ENCODE measurements at regions not wholly inside any gene's neighbourhood (a gene's known extent, or its start where the extent isn't known, plus 50 kb on each side); places are given as distances from the start of the nearest gene placed in this dataset.

- H3K9me3 Mint-ChIP-seq = no peaks in the 10 kb centered on the region
- H3K4me1 Mint-ChIP-seq = no peaks in the 10 kb centered on the region
- no peaks in the 10 kb centered on the region for H3K36me3 Mint-ChIP-seq (ENCODE audit: low read depth)
- no peak overlapping the region for H3K27ac Mint-ChIP-seq (ENCODE audit: unreplicated experiment)
- TF ChIP-seq, protein P1, sequence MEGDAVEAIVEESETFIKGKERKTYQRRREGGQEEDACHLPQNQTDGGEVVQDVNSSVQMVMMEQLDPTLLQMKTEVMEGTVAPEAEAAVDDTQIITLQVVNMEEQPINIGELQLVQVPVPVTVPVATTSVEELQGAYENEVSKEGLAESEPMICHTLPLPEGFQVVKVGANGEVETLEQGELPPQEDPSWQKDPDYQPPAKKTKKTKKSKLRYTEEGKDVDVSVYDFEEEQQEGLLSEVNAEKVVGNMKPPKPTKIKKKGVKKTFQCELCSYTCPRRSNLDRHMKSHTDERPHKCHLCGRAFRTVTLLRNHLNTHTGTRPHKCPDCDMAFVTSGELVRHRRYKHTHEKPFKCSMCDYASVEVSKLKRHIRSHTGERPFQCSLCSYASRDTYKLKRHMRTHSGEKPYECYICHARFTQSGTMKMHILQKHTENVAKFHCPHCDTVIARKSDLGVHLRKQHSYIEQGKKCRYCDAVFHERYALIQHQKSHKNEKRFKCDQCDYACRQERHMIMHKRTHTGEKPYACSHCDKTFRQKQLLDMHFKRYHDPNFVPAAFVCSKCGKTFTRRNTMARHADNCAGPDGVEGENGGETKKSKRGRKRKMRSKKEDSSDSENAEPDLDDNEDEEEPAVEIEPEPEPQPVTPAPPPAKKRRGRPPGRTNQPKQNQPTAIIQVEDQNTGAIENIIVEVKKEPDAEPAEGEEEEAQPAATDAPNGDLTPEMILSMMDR (conservative IDR thresholded peaks at IDR 0.05) = no peak
- no peak overlapping the region for H3K4me3 Mint-ChIP-seq
- no peak for DNase-seq (ENCODE audit: low read depth, low spot score)
- no peaks in the 10 kb centered on the region for H3K27me3 Mint-ChIP-seq (ENCODE audit: low read depth)
Observed at GRCh38 chr4:136920092-136920881, 612.0 kb downstream of the PCDH18 start.

DNA sequence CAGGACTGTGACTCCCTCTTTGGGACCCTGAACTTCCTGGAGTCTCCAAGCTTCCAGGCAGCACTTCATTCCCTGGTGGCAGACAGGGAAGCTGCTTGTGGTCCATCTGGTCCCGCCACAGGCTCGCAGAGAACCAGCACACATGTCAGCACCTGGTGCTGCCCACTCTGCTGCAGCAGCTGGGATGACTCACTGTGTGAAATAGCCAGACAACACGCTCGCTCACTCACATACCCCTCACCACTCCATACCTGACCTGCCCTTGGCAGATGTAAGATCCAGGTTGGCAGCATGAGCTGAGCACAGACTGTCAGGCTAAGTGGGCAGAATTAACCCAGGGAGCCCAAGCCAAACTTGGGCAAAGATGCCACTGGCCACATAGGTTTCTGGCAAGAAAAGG is 613.5 kb downstream of the PCDH18 start:
- Mint-ChIP-seq H3K36me3 (ENCODE audit: low read depth) (no peaks in the 10 kb centered on the region), H3K4me1 (no peaks in the 10 kb centered on the region), H3K9me3 (no peaks in the 10 kb centered on the region), H3K27ac (ENCODE audit: unreplicated experiment) (no peak overlapping the region), H3K27me3 (ENCODE audit: low read depth) (no peaks in the 10 kb centered on the region), H3K4me3 (no peak overlapping the region)
- TF ChIP-seq, protein P1 (conservative IDR thresholded peaks at IDR 0.05) = no peak
- no peak for DNase-seq (ENCODE audit: low read depth, low spot score)

DNA sequence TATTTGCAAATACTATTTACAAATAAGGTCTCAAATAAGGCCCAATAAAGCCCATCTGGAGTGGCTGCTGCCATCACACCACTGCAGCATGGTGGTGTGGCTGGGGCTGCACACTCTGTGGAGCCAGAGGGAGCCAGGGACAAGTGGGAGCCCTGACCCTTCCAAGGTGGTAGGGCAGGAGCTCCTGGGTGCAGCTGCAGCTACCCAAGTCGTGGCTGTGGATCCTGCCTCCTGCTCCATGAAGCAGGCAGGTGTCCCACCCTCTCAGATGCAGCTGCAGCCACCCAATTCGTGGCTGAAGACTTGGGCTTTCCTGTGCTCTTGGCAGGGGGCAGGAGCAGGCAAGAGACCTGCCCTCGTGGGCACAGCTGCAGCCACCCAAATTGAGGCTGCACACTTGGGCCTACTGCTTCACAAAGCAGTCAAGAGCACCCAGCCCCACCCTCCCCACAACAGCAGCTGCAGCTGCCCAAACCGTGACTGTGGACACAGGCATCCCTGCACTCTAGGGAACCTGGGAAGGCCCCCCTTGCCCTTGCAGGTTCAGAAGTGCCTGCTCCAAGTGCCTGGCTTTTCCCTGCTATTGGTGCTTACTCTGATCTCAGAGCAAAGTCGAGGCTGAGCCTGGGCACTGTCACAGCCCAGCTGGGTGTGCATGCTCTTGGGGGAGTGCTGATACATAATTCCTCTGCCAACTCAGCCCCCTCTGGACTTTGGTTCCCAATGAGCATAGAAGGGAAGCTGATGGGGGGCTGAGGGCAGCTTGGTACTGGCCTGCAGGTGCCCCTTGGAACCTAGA is 614.8 kb downstream of the PCDH18 start:
- Mint-ChIP-seq H3K27me3 (ENCODE audit: low read depth) (no peaks in the 10 kb centered on the region), H3K36me3 (ENCODE audit: low read depth) (no peaks in the 10 kb centered on the region), H3K27ac (ENCODE audit: unreplicated experiment) (no peak overlapping the region), H3K4me1 (no peaks in the 10 kb centered on the region), H3K4me3 (no peak overlapping the region), H3K9me3 (peaks cover 1% of the 10 kb centered on the region)
- TF ChIP-seq, protein P1 (conservative IDR thresholded peaks at IDR 0.05) = no peak
- no peak for DNase-seq (ENCODE audit: low read depth, low spot score)

DNA sequence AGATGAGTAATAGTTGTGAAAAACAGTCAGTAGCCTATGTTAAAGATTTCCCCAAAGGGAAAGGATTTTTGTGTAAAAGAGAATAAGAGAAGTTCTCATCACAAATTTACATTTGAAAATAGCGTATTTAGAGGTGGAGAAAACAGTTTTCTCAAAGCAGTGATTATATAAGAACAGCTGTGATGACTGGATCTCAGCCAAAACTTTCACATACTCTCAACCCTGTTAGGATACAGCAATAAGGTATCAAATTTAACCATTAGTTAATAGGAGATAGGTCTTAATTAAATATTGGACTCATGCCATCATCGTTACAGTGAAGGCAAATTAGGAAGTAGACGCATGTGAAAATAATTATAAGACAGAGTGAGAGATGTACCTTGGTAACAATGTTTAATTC is 622.7 kb downstream of the PCDH18 start:
- H3K4me1 Mint-ChIP-seq = no peaks in the 10 kb centered on the region

GRCh38 chr4:136908122-136908521 is 624.2 kb downstream of the PCDH18 start:
- H3K4me1 Mint-ChIP-seq = no peaks in the 10 kb centered on the region
- H3K27ac Mint-ChIP-seq (ENCODE audit: unreplicated experiment) = no peak overlapping the region
- DNase-seq (ENCODE audit: low read depth, low spot score) = no peak
- no peaks in the 10 kb centered on the region for H3K36me3 Mint-ChIP-seq (ENCODE audit: low read depth)
- no peak overlapping the region for H3K4me3 Mint-ChIP-seq
- peaks cover 6% of the 10 kb centered on the region for H3K9me3 Mint-ChIP-seq
- no peaks in the 10 kb centered on the region for H3K27me3 Mint-ChIP-seq (ENCODE audit: low read depth)
- TF ChIP-seq, protein P1 (conservative IDR thresholded peaks at IDR 0.05) = no peak

More for the DNA sequence above, 622.7 kb downstream of the PCDH18 start:
- TF ChIP-seq, protein P1 (conservative IDR thresholded peaks at IDR 0.05) = no peak
- no peaks in the 10 kb centered on the region for H3K27me3 Mint-ChIP-seq (ENCODE audit: low read depth)
- H3K9me3 Mint-ChIP-seq = peaks cover 6% of the 10 kb centered on the region
- H3K4me3 Mint-ChIP-seq = no peak overlapping the region
- no peak for DNase-seq (ENCODE audit: low read depth, low spot score)
- H3K27ac Mint-ChIP-seq (ENCODE audit: unreplicated experiment) = no peak overlapping the region
- no peaks in the 10 kb centered on the region for H3K36me3 Mint-ChIP-seq (ENCODE audit: low read depth)
